Dendritic cell treated with granulocyte-macrophage colony-stimulating factor and Interleukin-4, amounts not matched to agents 40 ng/mL and 50 ng/mL, for 4 days (primary cell): ENCODE measurements at regions not wholly inside any gene's neighbourhood (a gene's known extent, or its start where the extent isn't known, plus 50 kb on each side); places are given as distances from the start of the nearest gene placed in this dataset.

ENCODE experiments used
- H3K27ac Mint-ChIP-seq: one replicate; pipeline ENCODE4 v1.8.0; 2022; ENCODE audit warnings: mild to moderate bottlenecking, mixed read lengths
- H3K27me3 Mint-ChIP-seq: one replicate; pipeline ENCODE4 v1.8.0; 2022; ENCODE audit warnings: mild to moderate bottlenecking, mixed read lengths
- H3K36me3 Mint-ChIP-seq: one replicate; pipeline ENCODE4 v1.8.0; 2022; ENCODE audit warnings: low read depth, mixed read lengths
- H3K4me1 Mint-ChIP-seq: one replicate; pipeline ENCODE4 v1.8.0; 2022; ENCODE audit warnings: low read depth, mixed read lengths
- H3K4me3 Mint-ChIP-seq: one replicate; pipeline ENCODE4 v1.8.0; 2022; ENCODE audit warnings: mild to moderate bottlenecking, moderate library complexity, mixed read lengths
- H3K9me3 Mint-ChIP-seq: one replicate; pipeline ENCODE4 v1.8.0; 2022; ENCODE audit warnings: mixed read lengths
- intact Hi-C: fragments of 100-400 bp; cut with micrococcal nuclease; formaldehyde crosslinking; loops from one replicate; pipeline ENCODE4 v1.15.0; 2022

DNA sequence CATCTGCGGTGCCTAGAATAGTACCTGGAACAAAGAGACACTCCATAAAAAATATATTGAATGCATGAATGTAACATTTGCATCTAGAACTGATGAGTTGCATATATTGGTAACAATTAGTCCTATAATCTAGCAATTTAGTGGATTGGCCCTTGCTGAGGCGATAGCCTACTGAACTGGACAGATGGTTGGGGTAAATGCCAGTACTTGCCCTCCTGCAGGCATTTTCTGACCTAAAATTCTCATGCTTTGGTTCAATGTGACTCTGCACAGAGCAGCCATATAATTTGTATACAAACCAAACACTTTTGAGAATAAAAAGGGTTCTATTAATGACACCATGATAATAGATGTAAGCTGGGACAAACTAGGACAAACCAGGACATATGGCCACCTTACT lies 313.6 kb downstream of the OLFM3 start:
- Mint-ChIP-seq H3K36me3 (no peaks in the 10 kb centered on the region), H3K4me1 (no peaks in the 10 kb centered on the region), H3K27me3 (no peaks in the 10 kb centered on the region), H3K27ac (no peak overlapping the region), H3K9me3 (no peaks in the 10 kb centered on the region), H3K4me3 (no peak overlapping the region)
- intact Hi-C loops: no loop called here

DNA sequence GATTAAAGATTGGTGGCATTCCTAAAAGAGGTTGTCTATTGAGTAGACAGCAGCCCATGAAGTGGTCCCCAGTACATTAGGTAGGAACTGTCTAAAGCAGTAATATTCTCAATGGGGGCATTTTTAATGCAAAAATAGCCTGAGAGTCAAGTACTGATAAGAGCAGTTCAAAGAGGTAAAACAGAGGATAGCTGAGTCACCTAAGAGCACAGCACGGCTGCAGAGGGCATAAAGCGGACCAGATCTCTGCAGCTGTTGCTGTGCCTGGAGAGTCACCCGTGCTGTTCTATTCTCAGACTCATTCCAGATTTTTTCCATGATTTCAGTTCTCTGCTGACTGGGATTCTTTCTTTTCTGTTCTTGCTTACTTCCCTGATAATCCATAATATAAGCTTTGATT lies 313.2 kb downstream of the OLFM3 start:
- intact Hi-C loops: no loop called here
- no peaks in the 10 kb centered on the region for H3K27me3 Mint-ChIP-seq
- H3K36me3 Mint-ChIP-seq: no peaks in the 10 kb centered on the region
- H3K27ac Mint-ChIP-seq: no peak overlapping the region
- H3K4me3 Mint-ChIP-seq: no peak overlapping the region
- no peaks in the 10 kb centered on the region for H3K4me1 Mint-ChIP-seq
- no peaks in the 10 kb centered on the region for H3K9me3 Mint-ChIP-seq

DNA sequence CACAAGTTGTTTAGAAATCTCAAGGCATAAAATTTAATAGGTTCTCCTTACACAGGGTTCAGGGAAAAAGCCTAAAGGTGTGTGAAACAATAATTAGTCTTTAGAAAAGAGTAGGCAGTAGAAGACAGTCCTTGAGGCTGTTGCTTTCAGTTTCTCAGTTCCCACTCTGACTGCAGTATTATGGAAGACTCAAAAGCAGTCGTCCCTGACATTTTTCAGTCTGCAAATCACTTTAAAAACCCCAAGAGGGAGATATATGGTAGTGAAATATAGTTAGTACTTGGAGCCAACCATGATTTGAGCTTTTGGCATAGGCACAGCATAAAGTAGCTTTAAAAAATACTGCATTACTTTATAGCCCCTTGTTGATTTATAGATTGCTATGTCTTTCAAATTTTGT lies 299.7 kb downstream of the OLFM3 start:
- Mint-ChIP-seq H3K27me3 (no peaks in the 10 kb centered on the region), H3K4me1 (no peaks in the 10 kb centered on the region), H3K4me3 (no peak overlapping the region), H3K27ac (no peak overlapping the region), H3K36me3 (no peaks in the 10 kb centered on the region), H3K9me3 (no peaks in the 10 kb centered on the region)
- intact Hi-C loops: no loop called here

DNA sequence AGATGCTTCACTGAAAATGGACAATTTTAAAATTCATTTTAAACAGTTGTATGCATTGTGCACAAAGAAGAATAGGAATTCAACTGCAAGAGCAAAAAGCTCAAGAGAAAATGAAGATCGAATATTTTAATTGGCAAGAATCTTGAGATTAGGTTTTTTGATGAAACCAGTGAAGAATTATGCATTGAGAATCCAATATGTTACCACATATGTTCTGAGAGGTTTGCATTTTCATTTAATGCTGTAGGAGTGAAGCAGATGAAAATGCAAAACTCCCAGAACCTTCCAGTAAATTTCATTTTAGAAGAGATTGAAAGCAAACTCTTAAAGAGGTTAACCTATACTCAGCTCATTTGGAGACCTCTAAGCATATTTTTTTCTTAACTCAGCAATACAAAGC lies 298.0 kb downstream of the OLFM3 start:
- no peaks in the 10 kb centered on the region for H3K36me3 Mint-ChIP-seq

DNA sequence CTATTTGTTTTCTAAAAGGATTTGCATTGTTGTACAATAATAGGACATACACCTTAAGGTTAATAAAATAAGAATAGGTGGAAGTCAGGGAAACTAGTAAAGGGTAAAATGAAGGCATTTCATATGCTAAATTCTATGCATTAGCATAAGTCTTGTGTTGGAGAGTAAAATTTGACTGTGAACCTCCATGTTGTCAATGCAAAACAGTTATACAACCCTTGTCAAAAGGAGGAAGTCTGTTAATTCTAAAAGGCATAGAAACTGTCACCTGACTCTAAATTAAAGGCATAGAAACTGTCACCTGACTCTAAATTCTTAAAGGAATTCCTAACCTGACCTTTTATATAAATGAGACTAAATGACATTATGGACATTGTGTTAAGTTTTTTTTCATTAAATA lies 291.8 kb downstream of the OLFM3 start:
- Mint-ChIP-seq H3K27me3 (no peaks in the 10 kb centered on the region), H3K9me3 (no peaks in the 10 kb centered on the region), H3K27ac (no peak overlapping the region), H3K4me3 (no peak overlapping the region), H3K36me3 (no peaks in the 10 kb centered on the region), H3K4me1 (no peaks in the 10 kb centered on the region)
- intact Hi-C loops: no loop called here

More for the DNA sequence above, 298.0 kb downstream of the OLFM3 start:
- H3K27ac Mint-ChIP-seq: no peak overlapping the region
- intact Hi-C loops: no loop called here
- H3K27me3 Mint-ChIP-seq: no peaks in the 10 kb centered on the region
- H3K9me3 Mint-ChIP-seq: no peaks in the 10 kb centered on the region
- no peak overlapping the region for H3K4me3 Mint-ChIP-seq
- H3K4me1 Mint-ChIP-seq: no peaks in the 10 kb centered on the region

DNA sequence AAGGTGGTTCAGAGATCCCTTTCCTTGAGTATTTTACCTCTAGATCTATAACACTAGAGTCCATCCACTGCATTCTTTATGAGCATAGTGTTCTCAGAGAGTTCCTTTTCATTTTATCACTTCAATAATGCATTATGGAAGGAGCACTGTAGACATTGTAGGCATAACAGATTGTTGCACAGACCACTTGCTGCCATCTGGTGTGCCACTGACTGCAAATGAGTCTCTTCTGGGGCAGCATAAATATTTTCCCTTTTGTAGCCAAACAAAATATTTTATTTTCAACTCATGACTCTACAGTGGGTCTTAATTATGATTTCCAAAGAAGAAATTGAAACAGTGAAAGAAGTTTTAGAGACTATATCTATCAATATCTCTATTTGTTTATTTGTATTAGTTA lies 290.4 kb downstream of the OLFM3 start:
- no peaks in the 10 kb centered on the region for H3K36me3 Mint-ChIP-seq
- no peaks in the 10 kb centered on the region for H3K4me1 Mint-ChIP-seq
- intact Hi-C loops: no loop called here
- H3K9me3 Mint-ChIP-seq: no peaks in the 10 kb centered on the region
- H3K4me3 Mint-ChIP-seq: no peak overlapping the region
- no peak overlapping the region for H3K27ac Mint-ChIP-seq
- no peaks in the 10 kb centered on the region for H3K27me3 Mint-ChIP-seq

DNA sequence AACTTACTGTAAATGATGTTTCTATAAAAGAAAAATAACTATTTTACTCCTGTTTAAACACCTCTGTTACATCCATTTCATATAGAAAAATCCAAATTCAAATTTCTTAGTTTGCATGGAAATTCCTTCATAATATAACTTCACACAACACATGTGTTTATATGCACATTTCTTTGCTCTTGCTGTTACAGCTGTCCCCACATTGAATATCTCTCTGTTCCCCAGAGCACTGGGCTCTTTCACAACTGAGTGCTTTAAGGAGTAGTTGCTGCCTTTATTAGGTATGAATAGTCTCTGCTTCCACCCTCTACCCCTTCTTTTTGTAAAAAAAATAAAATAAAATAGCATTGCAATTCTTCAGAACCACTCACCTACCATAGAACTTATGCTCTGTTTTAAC lies 287.0 kb downstream of the OLFM3 start:
- Mint-ChIP-seq H3K36me3 (no peaks in the 10 kb centered on the region), H3K9me3 (no peaks in the 10 kb centered on the region), H3K4me1 (no peaks in the 10 kb centered on the region), H3K27me3 (no peaks in the 10 kb centered on the region), H3K4me3 (no peak overlapping the region), H3K27ac (no peak overlapping the region)
- intact Hi-C loops: no loop called here

DNA sequence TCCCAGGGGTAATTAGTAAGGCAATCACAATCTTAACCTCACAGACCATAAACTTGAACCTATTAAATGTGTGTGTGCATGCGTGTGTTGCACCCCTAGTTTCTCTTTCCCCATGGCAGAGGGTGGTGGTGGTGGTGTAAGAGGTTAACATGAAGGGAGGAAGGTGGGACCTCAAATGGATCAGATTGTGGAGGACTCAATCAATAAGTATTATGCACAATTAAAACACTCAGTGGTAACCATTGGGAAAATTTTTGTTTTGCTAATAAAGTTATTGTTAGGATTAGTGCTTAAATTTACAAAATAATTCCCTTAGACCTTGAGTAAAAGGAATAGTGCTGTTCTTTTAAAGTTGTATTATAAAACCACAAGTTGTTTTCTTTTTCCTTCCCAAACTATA lies 283.0 kb downstream of the OLFM3 start:
- no peaks in the 10 kb centered on the region for H3K27me3 Mint-ChIP-seq

DNA sequence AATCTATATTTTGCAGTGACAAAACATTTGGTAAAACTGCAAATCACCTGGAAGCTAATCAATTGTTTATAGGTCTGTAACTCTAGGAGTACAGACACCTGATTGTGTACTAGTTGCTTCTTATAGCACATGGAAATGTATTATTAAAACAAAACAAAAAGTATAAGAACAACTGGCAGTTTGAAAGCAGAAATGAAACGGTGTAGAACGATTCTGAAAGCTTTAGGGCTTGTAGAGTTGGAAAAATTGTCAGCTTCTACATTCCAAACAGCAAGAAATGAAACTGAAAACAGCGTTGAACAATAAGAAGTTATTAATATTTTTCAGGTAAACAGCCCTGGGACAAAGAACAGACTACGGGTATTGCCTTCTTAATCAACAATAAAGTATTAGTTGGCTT lies 273.3 kb downstream of the OLFM3 start:
- no peaks in the 10 kb centered on the region for H3K36me3 Mint-ChIP-seq
- intact Hi-C loops: no loop called here
- no peaks in the 10 kb centered on the region for H3K4me1 Mint-ChIP-seq
- H3K9me3 Mint-ChIP-seq: peaks cover 9% of the 10 kb centered on the region
- no peak overlapping the region for H3K27ac Mint-ChIP-seq
- H3K4me3 Mint-ChIP-seq: no peak overlapping the region
- no peaks in the 10 kb centered on the region for H3K27me3 Mint-ChIP-seq

More for the DNA sequence above, 283.0 kb downstream of the OLFM3 start:
- Mint-ChIP-seq H3K4me1 (no peaks in the 10 kb centered on the region), H3K9me3 (no peaks in the 10 kb centered on the region), H3K4me3 (no peak overlapping the region), H3K36me3 (no peaks in the 10 kb centered on the region), H3K27ac (no peak overlapping the region)
- intact Hi-C loops: no loop called here

DNA sequence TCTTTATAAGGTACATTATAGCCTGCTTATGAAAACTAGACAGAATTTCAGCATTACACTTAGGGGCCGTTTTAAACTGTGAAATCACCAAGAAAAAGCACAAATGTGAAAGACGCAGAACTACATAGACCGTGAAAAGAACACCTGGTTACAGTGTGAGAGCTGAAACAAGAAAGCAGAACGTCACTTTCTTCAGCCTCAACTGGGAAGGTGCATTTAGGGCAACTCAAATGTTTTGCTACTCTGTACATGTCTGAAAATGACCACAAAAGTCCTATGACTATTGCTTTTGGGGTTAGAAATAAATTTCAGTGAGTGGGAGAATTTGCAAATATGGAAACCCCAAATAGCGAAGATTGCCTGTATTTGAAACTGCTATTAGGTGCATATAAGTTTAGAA lies 268.7 kb downstream of the OLFM3 start:
- H3K4me3 Mint-ChIP-seq: no peak overlapping the region
- no peaks in the 10 kb centered on the region for H3K36me3 Mint-ChIP-seq
- no peaks in the 10 kb centered on the region for H3K4me1 Mint-ChIP-seq
- no peaks in the 10 kb centered on the region for H3K9me3 Mint-ChIP-seq
- H3K27ac Mint-ChIP-seq: no peak overlapping the region
- intact Hi-C loops: no loop called here
- no peaks in the 10 kb centered on the region for H3K27me3 Mint-ChIP-seq

DNA sequence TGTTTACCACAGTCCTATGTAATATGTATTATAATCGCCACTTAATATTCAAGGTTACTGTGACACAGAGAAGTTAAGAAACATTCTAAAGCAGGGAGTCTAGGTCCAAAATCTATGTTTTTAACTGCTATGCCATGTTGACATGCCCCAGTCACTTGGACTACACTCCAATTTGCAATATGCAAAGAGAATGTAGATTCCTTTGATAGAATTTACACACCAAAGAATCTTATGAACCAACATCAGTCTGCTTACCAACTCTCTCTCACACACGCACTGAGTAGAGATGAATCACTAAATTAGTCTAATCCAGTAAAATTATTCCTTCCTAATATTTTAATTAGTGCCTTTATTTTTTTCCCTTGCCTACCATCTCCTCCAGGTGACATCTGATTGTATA lies 266.2 kb downstream of the OLFM3 start:
- Mint-ChIP-seq H3K4me3 (no peak overlapping the region), H3K9me3 (no peaks in the 10 kb centered on the region), H3K36me3 (no peaks in the 10 kb centered on the region), H3K4me1 (no peaks in the 10 kb centered on the region), H3K27ac (no peak overlapping the region), H3K27me3 (no peaks in the 10 kb centered on the region)
- intact Hi-C loops: no loop called here

DNA sequence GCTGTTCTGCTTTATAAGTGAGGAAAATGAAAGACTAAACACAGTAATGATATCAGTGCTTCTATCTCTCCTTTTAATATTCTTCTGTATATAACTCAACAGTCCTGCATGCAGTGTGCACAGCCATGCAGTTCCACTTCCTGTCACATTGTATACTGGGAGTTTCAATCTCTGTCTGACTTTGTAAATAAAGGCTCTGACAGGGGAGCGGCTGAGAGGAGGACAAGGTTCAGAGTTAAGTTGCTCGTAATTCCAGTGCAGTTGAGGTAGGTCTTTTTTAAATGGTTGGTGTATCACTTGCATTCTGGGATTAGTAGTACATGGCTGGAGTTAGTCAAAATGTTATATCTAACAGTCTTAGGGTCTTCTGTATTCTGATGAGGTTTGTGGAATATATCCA lies 264.5 kb downstream of the OLFM3 start:
- intact Hi-C loops: no loop called here
- H3K36me3 Mint-ChIP-seq: no peaks in the 10 kb centered on the region

DNA sequence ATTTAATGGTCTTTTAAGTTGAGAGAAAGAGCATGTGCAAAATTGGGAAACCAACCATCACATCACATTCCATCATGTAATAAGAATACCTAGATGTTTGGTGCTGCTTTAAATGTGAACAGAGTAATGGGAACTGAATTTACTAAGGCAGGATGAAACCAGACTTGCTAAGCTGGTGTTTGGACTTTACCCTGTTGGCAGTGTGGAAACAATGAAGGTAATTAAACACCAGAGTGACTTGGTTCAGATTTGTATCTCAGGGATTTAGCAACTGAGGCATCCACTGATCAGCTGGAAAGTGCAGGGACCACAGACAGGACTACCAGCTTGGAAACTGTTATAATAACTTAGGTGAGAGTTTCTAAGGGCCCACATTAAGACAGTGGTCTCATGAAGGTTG lies 263.4 kb downstream of the OLFM3 start:
- no peak overlapping the region for H3K4me3 Mint-ChIP-seq
- H3K36me3 Mint-ChIP-seq: no peaks in the 10 kb centered on the region
- no peaks in the 10 kb centered on the region for H3K4me1 Mint-ChIP-seq
- intact Hi-C loops: no loop called here
- H3K27ac Mint-ChIP-seq: no peak overlapping the region
- no peaks in the 10 kb centered on the region for H3K27me3 Mint-ChIP-seq
- H3K9me3 Mint-ChIP-seq: no peaks in the 10 kb centered on the region

More for the DNA sequence above, 264.5 kb downstream of the OLFM3 start:
- H3K27me3 Mint-ChIP-seq: no peaks in the 10 kb centered on the region
- H3K4me3 Mint-ChIP-seq: no peak overlapping the region
- H3K9me3 Mint-ChIP-seq: no peaks in the 10 kb centered on the region
- H3K4me1 Mint-ChIP-seq: no peaks in the 10 kb centered on the region
- H3K27ac Mint-ChIP-seq: no peak overlapping the region

DNA sequence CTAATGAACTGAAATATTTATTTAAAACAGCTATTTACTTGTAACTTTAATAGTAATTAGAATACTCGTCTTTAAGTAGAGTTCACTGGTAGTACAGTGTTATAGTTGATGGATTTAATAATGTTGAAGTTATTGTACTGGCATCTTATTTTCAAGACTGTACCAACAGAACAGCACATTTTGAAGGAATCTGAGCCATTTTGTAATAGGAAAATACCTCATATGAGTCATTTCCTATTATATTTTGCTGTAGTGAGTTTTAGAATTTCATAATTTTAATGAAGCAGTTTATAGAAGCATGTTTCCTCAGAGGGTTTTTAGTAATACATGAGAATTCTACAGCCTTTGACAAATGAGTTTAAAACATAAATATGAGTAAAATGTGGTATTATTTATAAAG lies 258.3 kb downstream of the OLFM3 start:
- intact Hi-C loops: no loop called here
- no peak overlapping the region for H3K4me3 Mint-ChIP-seq
- no peak overlapping the region for H3K27ac Mint-ChIP-seq
- H3K36me3 Mint-ChIP-seq: no peaks in the 10 kb centered on the region
- no peaks in the 10 kb centered on the region for H3K27me3 Mint-ChIP-seq
- H3K4me1 Mint-ChIP-seq: no peaks in the 10 kb centered on the region
- no peaks in the 10 kb centered on the region for H3K9me3 Mint-ChIP-seq

DNA sequence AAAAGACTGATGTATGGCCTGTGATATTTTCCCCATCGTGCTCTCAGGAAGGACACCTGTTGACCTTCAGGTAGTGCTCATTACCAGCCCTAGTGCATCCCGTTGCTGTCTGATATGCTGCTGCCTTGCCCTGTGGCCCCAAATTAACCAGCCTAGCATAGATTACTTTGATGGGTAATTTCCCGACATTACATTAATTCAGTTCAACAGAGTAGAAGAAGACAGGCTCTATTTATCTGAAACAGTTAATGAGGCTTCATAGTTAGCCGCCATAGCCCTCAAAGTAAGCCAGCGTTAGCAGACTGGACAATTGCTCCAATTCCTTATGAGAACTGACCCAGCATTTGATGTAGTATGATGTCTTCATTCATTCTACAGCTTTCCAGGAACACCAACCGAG lies 257.6 kb downstream of the OLFM3 start:
- intact Hi-C loops: no loop called here
- Mint-ChIP-seq H3K27ac (no peak overlapping the region), H3K9me3 (peaks cover 4% of the 10 kb centered on the region), H3K4me1 (no peaks in the 10 kb centered on the region), H3K27me3 (no peaks in the 10 kb centered on the region), H3K36me3 (no peaks in the 10 kb centered on the region), H3K4me3 (no peak overlapping the region)
